Loucy (cell line): ENCODE measurements at regions not wholly inside any gene's neighbourhood (a gene's known extent, or its start where the extent isn't known, plus 50 kb on each side); places are given as distances from the start of the nearest gene placed in this dataset.

Source experiments
- CTCF ChIP-seq: fragments of 200-600 bp; sonication (generic); conservative IDR thresholded peaks from 2 replicates; pipeline ENCODE4 v1.5.1; 2014; ENCODE audit warnings: mild to moderate bottlenecking, antibody characterized with exemption, low read length
- EZH2phosphoT487 ChIP-seq: fragments of 200-600 bp; IDR thresholded peaks from 2 replicates; pipeline ENCODE4 v1.6.1; 2018; ENCODE audit warnings: antibody characterized with exemption, mild to moderate bottlenecking, moderate library complexity, borderline replicate concordance

GRCh38 chr4:54402880-54403480, 173.9 kb downstream of the PDGFRA start:
- TF ChIP-seq CTCF (no peak), EZH2phosphoT487 (no peak)
